ENCODE measurements at regions not wholly inside any gene's neighbourhood (a gene's known extent, or its start where the extent isn't known, plus 50 kb on each side); places are given as distances from the start of the nearest gene placed in this dataset.

DNA sequence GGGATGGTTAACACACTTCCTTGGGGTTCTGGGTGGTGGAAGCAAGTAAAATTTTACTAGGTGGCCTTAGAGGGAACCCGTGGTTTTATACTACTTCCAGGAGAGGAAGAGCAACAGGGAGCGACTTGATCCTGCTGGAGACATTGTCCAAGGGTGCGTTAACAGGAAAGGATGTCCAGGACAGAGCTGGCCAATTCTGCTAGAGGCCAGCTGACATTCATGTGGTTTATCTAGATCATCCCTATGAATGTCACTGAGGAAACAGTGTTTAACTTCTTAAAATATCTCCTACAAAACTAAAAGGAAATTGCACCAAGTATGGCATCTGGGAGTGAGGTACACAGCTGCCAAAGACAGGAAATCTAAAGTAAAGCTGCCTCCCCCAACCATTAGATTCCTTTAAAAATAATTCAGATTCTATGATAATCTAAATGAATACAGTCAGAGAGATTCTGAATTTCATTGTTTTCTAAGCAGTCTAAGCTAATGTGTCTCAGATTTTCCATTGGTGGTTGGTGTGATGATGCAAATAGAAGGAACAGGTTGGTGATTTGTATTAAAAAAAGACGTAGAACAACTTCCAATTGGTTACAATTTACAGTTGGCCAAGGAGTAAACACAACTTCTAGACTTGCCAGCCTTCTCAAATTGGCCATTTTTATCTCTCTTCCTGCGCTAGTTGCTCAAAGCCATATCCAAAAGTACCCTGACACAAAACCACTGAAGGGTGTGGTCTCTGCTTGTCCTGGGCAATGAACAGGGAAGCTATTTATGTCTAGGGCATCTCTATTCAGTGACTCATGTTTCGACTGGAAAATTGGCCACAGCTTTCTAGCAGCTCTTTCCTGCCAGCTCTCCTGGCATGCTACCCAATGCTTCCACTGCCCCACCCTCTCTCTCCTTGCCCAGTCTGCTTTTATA is 574.7 kb upstream of the MEF2C start:
- peak; percentile 95 for DNase-seq (ENCODE audit: low spot score)

DNA sequence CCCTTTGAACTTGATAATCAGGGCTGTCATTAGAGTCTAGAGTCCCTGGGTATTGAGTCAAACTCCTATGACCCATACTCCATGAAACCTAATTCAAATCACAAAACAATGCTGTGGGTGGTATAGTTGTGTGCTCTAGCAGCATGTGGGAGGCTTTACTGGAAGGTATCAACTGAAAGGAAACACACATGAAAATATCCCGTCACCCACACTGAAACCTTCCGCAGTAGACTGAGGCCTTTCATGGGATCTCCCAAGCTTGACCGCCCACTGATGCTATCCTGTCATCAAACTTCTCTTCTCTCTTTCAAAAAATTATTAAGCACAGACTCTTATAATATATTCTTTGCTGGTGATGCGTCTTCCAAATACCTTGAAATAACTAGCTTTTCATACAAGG is 569.1 kb upstream of the MEF2C start:
- DNase-seq (ENCODE audit: low spot score) = no peak

DNA sequence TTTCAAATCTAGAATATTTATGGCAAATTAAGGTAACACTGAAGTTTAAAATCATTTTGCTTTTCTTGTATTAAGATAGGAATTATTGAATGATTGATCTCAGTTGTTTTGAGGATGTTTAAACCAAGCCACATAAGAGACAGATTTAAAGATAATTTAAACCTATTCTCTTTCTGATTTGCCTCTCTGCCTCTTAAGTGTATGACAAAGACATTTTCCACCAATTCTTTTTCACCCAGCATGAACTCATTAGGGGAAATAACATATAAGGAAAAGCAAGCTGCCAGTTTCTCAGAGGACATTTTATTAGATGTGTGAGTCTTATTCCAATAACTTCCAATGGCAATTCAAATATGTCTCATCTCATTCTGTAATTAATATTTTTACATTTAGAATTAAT is 568.3 kb upstream of the MEF2C start:
- no peak for DNase-seq (ENCODE audit: low spot score)

DNA sequence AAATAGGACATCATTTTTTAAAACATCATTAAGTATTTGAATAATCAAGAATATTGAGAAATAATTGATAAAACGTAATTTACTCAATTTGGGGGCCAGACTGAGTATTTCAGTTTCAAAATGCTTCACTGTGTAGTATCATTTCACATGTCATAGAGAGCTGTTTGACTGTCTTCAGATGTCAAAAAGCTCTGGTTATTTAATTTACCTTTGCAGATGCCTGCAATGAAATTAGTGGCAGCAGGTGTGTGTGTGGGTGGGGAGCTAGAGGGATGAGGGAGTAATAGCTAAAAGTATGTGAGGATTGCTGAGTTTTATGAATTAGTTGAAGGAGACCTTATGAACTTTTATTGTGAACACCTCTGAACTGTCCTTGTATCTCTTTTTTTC is 567.2 kb upstream of the MEF2C start:
- no peak for DNase-seq (ENCODE audit: low spot score)

DNA sequence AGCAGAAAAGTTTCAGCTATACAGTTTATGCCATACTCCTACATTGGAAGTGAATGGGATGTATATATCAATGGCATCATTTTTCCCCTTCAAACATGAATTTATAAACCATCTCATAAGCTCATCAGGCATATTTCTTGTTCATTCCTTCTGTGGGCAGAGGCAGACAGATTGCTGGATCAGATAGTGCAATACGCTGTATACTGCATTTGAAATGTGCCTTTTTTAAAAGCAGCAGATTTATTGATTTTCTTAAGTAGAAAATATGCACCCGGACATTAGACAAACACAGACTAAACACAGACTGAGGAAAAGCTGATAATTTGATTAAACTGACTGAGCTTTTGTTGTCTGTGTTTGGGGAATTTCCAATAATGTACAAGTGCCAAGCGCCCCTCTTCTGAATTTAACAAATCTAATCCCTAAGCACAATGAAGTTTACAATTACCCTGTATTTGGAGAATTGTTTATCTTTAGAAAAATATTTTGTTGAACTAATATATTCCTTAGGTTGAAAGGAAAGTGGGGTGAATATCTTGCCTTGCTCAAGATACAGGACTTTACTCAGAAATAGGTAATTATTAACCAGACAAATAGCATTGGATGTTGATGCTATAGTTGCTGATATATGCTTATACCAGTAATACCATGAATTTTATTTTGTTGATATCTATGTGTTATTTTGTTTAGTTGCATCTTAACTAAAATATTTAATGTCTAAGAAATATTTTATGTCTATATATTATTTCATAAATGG is 566.6 kb upstream of the MEF2C start:
- no peak for DNase-seq (ENCODE audit: low spot score)

DNA sequence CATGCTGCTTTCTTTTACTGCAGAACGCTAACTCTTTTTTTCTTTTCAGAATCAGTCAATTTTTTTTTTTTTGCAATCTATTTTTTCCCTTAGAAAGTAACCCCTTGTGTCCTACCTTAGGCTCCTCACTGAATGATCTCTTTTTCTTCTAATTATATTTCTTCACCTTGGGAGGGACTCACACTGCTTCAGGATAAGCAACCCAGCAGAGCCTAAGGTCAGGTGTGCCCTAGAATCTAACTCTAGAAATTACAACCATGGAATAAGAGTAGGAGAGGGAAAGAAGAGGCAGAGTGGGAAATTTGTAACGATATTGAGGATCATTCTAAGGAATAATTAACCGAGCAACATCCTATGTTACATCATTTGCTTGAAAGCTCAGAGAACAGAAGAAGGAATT is 564.0 kb upstream of the MEF2C start:
- no peak for DNase-seq (ENCODE audit: low spot score)

DNA sequence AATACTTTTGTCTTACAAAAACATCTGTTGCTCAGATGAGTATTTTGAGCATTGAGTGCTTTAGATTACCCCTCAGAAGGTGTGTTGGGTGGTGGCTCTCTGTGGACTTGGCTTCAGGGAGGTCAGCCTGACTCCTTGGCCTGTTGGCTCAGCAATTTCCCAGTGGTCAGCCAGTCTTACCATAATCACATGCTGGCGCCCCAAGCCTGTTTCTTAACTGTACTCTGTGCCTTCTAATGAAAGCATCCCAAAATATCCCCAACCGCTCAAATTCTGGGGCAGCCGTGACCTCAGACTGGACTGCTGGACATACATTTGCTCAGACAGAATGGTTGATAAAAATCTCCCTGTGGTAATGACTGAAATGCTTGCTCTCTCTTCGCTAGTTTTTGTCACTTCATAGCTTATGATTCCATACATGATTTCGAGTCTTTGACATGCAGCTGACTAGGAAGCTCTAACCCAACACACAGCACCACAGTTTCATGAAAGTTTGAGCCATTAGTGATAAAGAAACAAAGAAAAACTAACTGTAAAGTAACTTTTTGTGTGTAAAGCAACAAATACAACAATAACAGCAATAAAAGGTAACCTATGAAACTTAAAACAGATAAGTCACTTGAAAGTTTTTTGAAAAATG is 562.2 kb upstream of the MEF2C start:
- no peak for DNase-seq (ENCODE audit: low spot score)

DNA sequence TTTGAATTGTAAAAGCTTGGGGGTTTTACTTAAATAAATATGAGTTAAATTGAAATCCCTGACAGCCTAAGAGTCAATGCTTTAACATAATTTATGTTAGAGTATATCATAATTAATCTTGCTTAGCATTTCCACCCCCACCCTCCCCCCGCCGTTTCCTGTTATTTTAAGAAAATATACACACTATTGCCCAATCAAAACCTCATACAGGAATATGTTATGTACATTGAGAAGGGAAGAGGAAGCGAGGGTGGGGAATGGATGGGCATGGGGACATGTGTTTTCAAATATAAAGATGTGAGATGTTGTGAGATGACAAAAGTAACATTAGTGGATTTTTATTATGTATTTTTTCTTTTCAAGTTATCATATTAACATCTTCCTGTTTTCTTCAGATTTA is 561.1 kb upstream of the MEF2C start:
- DNase-seq (ENCODE audit: low spot score) = no peak

DNA sequence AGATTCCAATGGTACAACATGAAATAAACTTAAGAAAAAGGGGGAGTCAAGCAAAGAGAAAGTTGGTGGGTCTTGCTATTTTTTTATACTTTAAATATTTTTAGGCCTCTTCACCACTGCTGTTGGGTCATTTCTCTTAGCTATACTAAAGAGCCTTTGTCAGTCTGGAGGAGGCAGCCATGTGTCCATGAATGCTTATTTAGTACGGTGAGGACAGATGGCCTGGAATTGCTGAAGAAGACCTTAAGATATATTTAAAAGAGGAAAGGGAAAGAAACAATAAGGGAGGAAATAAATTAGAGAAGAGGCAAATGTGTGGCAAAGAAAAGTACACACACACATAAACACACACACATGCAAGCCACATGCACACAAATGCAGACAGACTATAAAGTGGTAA is 560.5 kb upstream of the MEF2C start:
- no peak for DNase-seq (ENCODE audit: low spot score)

DNA sequence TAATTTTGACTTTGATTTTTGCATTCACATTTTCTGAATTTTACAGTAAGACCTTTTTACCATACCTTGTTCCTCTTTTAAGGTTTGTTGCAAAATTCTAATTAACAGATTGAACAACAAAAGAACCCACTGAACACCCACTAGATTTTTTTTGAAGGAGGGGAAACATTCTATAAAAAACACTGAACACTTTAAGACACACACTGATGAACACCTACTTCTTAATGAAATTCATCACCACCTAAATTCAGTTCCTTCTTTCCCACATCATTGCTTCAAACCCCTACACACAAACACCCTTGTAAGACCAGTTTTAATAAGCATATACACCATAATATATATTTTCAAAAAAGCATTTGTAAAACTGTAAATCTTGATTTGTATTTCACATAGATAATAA is 559.0 kb upstream of the MEF2C start:
- no peak for DNase-seq (ENCODE audit: low spot score)

DNA sequence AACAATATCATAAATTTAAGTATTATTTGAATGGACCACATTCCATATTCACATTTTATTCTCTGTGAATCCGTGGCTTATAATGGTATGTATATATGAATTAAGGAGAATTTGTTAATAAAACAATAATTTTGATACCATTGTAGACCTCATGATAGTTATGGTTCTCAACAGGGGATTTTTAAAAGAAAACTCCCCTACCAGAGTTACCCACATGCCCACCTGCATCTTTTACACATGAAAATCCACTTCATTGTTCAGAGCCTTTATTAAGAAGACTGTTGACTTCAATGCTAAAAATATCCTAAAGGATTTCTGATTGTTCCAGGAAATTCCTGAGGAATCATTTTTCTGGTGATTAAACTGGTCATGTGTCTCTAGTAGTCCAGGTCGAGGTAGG is 557.7 kb upstream of the MEF2C start:
- DNase-seq (ENCODE audit: low spot score) = no peak

DNA sequence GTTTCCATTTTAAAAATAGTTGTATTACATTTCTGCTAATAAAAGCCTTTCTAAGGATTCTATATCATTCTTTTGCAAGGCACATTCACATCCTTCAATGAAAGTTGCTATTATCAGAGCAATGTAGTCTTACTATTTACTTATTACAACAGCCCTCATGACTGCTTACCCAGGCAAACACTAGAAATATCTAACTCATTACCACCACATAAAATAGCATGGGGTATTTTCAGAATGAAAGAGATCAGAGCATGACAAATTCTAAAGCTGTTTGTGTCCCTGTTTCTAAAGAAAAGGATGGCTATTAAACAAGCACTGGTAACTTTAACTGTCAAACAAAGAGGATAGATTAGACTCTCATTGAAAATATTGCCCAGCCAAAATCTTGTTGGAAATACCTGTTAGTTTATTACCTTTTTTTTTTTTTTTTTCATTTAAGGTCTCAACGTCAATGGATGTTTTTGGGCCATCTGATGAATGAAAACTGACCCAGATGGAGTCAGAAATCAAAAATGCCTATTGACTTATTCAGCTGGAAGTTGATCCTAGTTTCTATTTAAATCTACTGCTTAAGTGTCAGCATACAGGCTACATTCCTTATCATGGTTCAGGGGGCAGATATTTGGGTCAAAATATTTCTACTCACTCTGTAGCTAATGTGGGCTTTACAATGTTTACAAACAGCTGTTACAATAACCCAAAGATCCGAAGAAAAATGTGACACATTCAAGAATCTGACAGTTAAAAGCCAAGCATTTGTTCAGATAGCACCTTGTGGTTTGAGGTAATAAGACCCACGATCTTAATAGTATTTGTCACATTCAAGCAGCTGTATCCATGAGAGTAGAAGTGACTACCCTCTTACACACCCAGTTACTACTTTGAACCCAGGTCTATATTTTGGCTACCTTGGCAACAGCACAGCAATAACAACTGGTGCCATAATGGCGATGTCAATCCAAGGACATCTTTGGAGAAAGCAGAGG is 554.8 kb upstream of the MEF2C start:
- DNase-seq (ENCODE audit: low spot score) = no peak

DNA sequence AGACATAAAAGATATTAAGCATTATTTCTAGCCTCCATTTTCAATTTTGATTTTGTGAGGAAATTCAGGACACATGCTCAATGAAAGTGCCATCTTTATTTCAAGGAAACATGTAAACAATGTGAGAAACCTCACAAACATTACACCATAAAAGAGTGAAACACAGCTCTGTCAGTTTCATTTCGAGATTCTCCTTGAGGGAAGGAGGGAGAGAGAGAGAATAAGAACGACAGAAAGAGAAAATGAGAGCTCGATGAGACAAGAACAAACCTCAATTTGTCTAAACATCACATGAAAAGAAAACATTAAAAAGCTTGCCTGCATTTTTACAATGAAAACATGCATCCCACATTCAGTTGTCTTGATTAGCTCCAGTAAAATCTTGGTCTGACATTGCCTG is 553.5 kb upstream of the MEF2C start:
- no peak for DNase-seq (ENCODE audit: low spot score)

DNA sequence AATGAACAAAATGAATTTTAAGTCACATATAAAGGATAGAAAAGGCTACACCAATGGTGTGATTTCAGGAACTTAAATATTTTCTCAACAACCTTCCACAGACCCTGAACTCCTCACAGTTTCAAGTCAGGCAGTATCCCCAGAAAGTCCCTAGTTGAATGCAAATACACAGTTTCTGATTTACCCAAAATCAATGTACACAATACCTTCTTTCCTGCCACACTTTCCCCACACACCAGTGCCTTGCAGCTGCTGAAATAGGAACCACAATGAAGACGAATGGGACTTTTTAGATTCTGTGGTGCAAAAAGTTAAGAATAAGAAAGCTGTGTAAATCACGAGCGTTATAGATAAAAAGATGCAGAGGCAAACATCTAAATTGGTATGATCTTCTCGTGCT is 552.4 kb upstream of the MEF2C start:
- DNase-seq (ENCODE audit: low spot score) = no peak

DNA sequence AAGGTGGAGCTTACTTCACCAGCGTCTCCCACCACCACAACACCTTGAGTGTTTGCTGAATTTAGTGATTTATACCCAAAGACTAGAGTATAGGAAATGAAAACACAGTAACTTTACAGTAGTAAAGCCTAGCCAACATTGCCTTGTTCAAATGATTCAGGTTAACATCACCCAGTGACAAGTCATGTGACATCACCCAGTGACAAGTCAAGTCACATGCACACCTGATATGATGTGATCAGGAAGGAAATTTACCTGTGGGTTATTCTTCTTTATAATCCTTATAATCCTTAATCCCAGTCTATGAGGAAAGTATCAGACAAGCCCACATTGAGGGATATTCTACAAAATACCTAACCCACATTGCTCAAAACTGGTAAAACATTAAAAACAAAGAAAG is 545.6 kb upstream of the MEF2C start:
- DNase-seq (ENCODE audit: low spot score) = no peak

DNA sequence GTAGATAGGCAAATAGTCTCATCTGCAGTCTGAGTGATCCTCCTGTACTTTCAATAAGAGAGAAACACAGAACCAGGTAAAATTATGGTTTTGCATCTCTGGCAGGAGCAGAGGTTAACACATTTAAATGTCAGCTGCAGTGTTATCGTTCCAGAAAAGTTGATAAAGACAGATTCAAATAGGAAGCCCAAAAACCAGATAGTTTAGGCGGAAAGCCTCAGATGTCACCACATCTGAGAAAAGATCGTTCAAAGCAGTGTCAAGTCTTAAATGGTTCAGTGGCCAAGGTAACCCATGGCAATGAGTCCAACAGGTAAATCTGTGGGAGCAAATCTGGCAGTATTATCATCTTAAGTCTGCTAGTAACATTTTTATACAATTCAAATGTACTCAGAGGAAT is 542.1 kb upstream of the MEF2C start:
- no peak for DNase-seq (ENCODE audit: low spot score)

DNA sequence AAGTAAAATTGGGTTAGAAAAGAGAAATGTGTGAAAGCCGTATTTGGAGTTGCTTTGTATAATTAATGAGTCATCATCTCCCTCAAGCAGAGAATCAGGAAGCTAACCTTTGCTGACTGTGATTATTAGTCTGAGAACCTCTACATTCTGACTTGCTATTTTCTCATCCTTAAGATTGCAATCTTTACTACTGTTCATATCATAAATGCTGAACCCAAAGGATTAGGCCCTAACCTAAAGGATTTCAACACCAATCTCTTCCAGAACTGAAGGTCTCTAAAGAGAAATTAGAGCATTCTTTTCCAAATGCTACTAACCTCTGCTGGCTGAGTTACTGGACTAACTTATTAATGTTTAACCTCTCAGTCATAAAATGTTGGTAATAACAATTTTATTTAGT is 538.1 kb upstream of the MEF2C start:
- DNase-seq (ENCODE audit: low spot score) = peak; percentile 11

DNA sequence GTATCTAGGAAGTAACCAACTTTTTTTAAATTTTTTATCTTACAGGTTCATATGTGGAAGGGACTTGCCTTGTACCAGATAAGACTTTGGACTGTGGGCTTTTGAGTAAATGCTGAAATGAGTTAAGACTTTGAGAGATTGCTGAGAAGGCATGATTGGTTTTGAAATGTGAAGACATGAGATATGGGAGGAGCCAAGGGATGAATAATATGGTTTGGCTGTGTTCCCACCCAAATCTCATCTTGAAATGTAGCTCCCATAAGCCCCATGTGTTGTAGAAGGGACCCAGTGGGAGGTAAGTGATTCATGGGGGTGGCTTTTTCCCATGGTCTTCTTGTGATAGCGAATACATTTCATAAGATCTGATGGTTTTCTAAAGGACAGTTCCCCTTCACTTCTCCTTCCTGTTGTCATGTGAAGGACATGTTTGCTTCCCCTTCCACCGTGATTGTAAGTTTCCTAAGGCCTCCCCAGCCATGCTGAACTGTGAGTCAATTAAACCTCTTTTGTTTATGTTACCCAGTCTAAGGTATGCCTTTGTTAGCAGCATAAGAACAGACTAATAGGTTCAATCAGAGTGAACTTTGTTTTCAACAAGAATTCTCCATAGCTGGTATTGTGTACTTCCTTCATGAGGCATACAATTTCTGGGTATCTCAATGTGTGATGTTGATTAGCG is 535.6 kb upstream of the MEF2C start:
- DNase-seq (ENCODE audit: low spot score) = no peak

DNA sequence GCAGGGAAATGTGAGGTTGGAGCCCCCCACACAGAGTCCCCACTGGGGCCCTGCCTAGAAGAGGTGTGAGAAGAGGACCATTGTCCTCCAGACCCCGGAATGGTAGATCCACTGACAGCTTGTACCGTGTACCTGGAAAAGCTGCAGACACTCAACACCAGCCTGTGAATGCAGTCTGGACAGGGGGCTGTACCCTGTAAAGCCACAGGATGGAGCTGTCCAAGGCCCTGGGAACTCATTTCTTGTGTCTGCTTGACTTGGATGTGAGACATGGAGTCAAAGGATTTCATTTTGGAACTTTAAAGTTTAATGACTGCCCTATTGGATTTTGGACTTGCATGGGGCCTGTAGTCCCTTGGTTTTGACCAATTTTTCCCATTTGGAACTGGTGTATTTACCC is 535.0 kb upstream of the MEF2C start:
- no peak for DNase-seq (ENCODE audit: low spot score)

DNA sequence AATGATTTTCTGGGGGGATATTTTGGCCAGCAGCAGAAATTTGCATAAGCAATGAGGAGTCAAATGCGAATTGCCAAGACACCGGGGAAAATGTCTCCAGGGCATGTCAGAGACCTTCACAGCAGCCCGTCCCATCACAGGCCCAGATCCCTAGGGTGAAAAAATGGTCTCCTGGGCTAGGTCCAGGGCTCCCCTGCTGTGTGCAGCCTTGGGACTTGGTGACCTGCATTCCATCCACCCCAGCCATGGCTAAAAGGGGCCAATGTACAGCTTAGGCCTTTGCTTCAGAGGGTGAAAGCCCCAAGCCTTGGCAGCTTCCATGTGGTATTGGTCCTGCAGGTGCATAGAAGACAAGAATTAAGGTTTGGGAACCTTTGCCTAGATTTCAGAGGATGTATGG is 534.5 kb upstream of the MEF2C start:
- DNase-seq (ENCODE audit: low spot score) = no peak

DNA sequence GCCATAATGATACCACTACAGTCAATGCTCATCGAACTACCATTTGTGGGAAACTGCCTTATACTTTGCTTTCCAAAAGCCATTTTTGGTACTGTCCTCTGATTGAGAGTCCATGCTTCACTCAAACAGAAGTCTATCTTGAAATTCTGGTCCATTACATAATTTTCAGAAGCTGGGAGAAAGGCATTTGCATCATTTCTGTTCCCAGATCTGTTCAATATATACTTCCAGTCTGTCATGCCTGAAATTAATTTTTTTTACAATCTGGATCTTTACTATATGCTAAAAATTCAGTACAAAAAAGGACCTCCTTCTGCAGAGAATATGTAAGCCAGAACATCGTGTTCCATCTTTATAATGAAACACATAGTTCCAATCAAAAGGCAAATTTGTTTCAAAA is 528.9 kb upstream of the MEF2C start:
- no peak for DNase-seq (ENCODE audit: low spot score)
